OCI-M2 (cell line): ENCODE measurements at regions not wholly inside any gene's neighbourhood (a gene's known extent, or its start where the extent isn't known, plus 50 kb on each side); places are given as distances from the start of the nearest gene placed in this dataset.

Experiments used
- DNase-seq: peaks from one replicate; lab custom pipeline; 2025; ENCODE audit not compliant: unreplicated experiment; lab: John Stamatoyannopoulos, UW

- no peak for DNase-seq
Measured at GRCh38 chr3:41088882-41089281, 110.4 kb upstream of the CTNNB1 start.

- no peak for DNase-seq
Measured at GRCh38 chr3:41089566-41089965, 109.7 kb upstream of the CTNNB1 start.

- DNase-seq: no peak
Measured at GRCh38 chr3:41092844-41093243, 106.5 kb upstream of the CTNNB1 start.

GRCh38 chr3:41093476-41093875 is 105.8 kb upstream of the CTNNB1 start:
- DNase-seq: no peak

GRCh38 chr3:41094351-41094750 is 105.0 kb upstream of the CTNNB1 start:
- no peak for DNase-seq

- DNase-seq: no peak
Measured at GRCh38 chr3:41095702-41096101, 103.6 kb upstream of the CTNNB1 start.

- DNase-seq: no peak
Measured at GRCh38 chr3:41097896-41098496, 101.3 kb upstream of the CTNNB1 start.

- no peak for DNase-seq
Measured at GRCh38 chr3:41101231-41101630, 98.1 kb upstream of the CTNNB1 start.

GRCh38 chr3:41102053-41102556 is 97.2 kb upstream of the CTNNB1 start:
- no peak for DNase-seq

- no peak for DNase-seq
Measured at GRCh38 chr3:41102750-41103149, 96.6 kb upstream of the CTNNB1 start.

GRCh38 chr3:41103200-41103599 is 96.1 kb upstream of the CTNNB1 start:
- no peak for DNase-seq

GRCh38 chr3:41104147-41104546 is 95.2 kb upstream of the CTNNB1 start:
- no peak for DNase-seq

GRCh38 chr3:41106691-41107090 is 92.6 kb upstream of the CTNNB1 start:
- DNase-seq: no peak

GRCh38 chr3:41111011-41111410 is 88.3 kb upstream of the CTNNB1 start:
- DNase-seq: no peak

- DNase-seq: no peak
Measured at GRCh38 chr3:41112466-41112865, 86.8 kb upstream of the CTNNB1 start.

GRCh38 chr3:41115069-41115468 is 84.2 kb upstream of the CTNNB1 start:
- no peak for DNase-seq

- DNase-seq: no peak
Measured at GRCh38 chr3:41116851-41117250, 82.5 kb upstream of the CTNNB1 start.

GRCh38 chr3:41117398-41117870 is 81.9 kb upstream of the CTNNB1 start:
- no peak for DNase-seq

GRCh38 chr3:41118461-41119390 is 80.6 kb upstream of the CTNNB1 start:
- no peak for DNase-seq

- DNase-seq: no peak
Measured at GRCh38 chr3:41120460-41120859, 78.8 kb upstream of the CTNNB1 start.

GRCh38 chr3:41125258-41125657 is 74.0 kb upstream of the CTNNB1 start:
- DNase-seq: no peak

- DNase-seq: no peak
Measured at GRCh38 chr3:41126472-41126871, 72.8 kb upstream of the CTNNB1 start.
